ENCODE measurements at regions not wholly inside any gene's neighbourhood (a gene's known extent, or its start where the extent isn't known, plus 50 kb on each side); places are given as distances from the start of the nearest gene placed in this dataset.

GRCh38 chr7:55276572-55277295 lies 88.4 kb upstream of the LANCL2 start:
- Histone ChIP-seq H3K36me3 (ENCODE audit: control insufficient read depth, insufficient read depth, low read length) (no peaks in the 10 kb centered on the region), H3K9me3 (ENCODE audit: control insufficient read depth, insufficient read depth, low read length) (no peaks in the 10 kb centered on the region), H3K27me3 (ENCODE audit: control insufficient read depth, insufficient read depth, low read length) (no peaks in the 10 kb centered on the region), H3K4me1 (ENCODE audit: control insufficient read depth, insufficient read depth, low read length) (peaks cover 10% of the 10 kb centered on the region), H3K4me3 (ENCODE audit: low read depth, low read length) (no peak overlapping the region), H3K27ac (ENCODE audit: low read depth, low read length) (no peak overlapping the region)
- DNase-seq (ENCODE audit: low read depth in 4 of 6, low spot score in 6 of 6) = no peak
- WGBS (ENCODE audit: insufficient coverage) = 71% methylated on average over 6 of the region's 9 CpGs

- no peaks in the 10 kb centered on the region for H3K27me3 ChIP-seq (ENCODE audit: control insufficient read depth, insufficient read depth, low read length)
- no peaks in the 10 kb centered on the region for H3K9me3 ChIP-seq (ENCODE audit: control insufficient read depth, insufficient read depth, low read length)
- H3K4me3 ChIP-seq (ENCODE audit: low read depth, low read length) = no peak overlapping the region
- H3K36me3 ChIP-seq (ENCODE audit: control insufficient read depth, insufficient read depth, low read length) = no peaks in the 10 kb centered on the region
- no peak overlapping the region for H3K27ac ChIP-seq (ENCODE audit: low read depth, low read length)
- no peak for DNase-seq (ENCODE audit: low read depth in 4 of 6, low spot score in 6 of 6)
- peaks cover 10% of the 10 kb centered on the region for H3K4me1 ChIP-seq (ENCODE audit: control insufficient read depth, insufficient read depth, low read length)
- WGBS (ENCODE audit: insufficient coverage) = 80% methylated on average over 6 of the region's 6 CpGs
Measured at GRCh38 chr7:55277916-55278315, 87.2 kb upstream of the LANCL2 start.

DNA sequence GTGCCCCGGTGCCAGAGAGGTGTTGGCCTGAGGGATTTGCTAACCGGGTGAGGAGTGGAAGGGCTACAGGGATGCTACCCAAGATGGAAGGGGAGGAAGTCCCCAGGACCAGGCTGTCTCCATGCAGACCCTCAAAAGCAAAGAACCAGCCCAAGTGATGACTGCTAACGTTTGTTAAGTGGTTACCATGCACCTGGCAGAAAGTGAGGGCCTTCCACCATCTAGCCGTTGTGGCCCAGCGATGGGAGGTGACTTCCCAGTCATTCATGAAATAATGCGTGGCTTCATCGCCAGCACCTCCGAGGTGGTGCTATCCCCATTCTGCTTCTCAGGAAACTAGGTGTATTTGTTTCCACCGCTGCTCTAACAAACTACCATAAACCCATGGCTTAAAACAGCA lies 86.8 kb upstream of the LANCL2 start:
- H3K9me3 ChIP-seq (ENCODE audit: control insufficient read depth, insufficient read depth, low read length) = no peaks in the 10 kb centered on the region
- H3K36me3 ChIP-seq (ENCODE audit: control insufficient read depth, insufficient read depth, low read length) = no peaks in the 10 kb centered on the region
- H3K4me3 ChIP-seq (ENCODE audit: low read depth, low read length) = no peak overlapping the region
- H3K27ac ChIP-seq (ENCODE audit: low read depth, low read length) = no peak overlapping the region
- H3K27me3 ChIP-seq (ENCODE audit: control insufficient read depth, insufficient read depth, low read length) = no peaks in the 10 kb centered on the region
- DNase-seq (ENCODE audit: low read depth in 4 of 6, low spot score in 6 of 6) = no peak
- WGBS (ENCODE audit: insufficient coverage) = 91% methylated on average over 9 of the region's 9 CpGs
- peaks cover 10% of the 10 kb centered on the region for H3K4me1 ChIP-seq (ENCODE audit: control insufficient read depth, insufficient read depth, low read length)

GRCh38 chr7:55279080-55279845 lies 85.9 kb upstream of the LANCL2 start:
- Histone ChIP-seq H3K4me3 (ENCODE audit: low read depth, low read length) (no peak overlapping the region), H3K27me3 (ENCODE audit: control insufficient read depth, insufficient read depth, low read length) (no peaks in the 10 kb centered on the region), H3K9me3 (ENCODE audit: control insufficient read depth, insufficient read depth, low read length) (no peaks in the 10 kb centered on the region), H3K27ac (ENCODE audit: low read depth, low read length) (no peak overlapping the region), H3K4me1 (ENCODE audit: control insufficient read depth, insufficient read depth, low read length) (peaks cover 5% of the 10 kb centered on the region), H3K36me3 (ENCODE audit: control insufficient read depth, insufficient read depth, low read length) (no peaks in the 10 kb centered on the region)
- WGBS (ENCODE audit: insufficient coverage) = 85% methylated on average over 14 of the region's 14 CpGs
- no peak for DNase-seq (ENCODE audit: low read depth in 4 of 6, low spot score in 6 of 6)

GRCh38 chr7:55280031-55280454 lies 85.1 kb upstream of the LANCL2 start:
- H3K4me3 ChIP-seq (ENCODE audit: low read depth, low read length) = no peak overlapping the region
- H3K9me3 ChIP-seq (ENCODE audit: control insufficient read depth, insufficient read depth, low read length) = no peaks in the 10 kb centered on the region
- H3K27me3 ChIP-seq (ENCODE audit: control insufficient read depth, insufficient read depth, low read length) = no peaks in the 10 kb centered on the region
- no peaks in the 10 kb centered on the region for H3K36me3 ChIP-seq (ENCODE audit: control insufficient read depth, insufficient read depth, low read length)
- WGBS (ENCODE audit: insufficient coverage) = no CpG with 5 or more reads among the region's 3 CpGs
- H3K4me1 ChIP-seq (ENCODE audit: control insufficient read depth, insufficient read depth, low read length) = peaks cover 5% of the 10 kb centered on the region
- DNase-seq (ENCODE audit: low read depth in 4 of 6, low spot score in 6 of 6) = peak; percentile 58 to 95 (median 64)
- no peak overlapping the region for H3K27ac ChIP-seq (ENCODE audit: low read depth, low read length)

DNA sequence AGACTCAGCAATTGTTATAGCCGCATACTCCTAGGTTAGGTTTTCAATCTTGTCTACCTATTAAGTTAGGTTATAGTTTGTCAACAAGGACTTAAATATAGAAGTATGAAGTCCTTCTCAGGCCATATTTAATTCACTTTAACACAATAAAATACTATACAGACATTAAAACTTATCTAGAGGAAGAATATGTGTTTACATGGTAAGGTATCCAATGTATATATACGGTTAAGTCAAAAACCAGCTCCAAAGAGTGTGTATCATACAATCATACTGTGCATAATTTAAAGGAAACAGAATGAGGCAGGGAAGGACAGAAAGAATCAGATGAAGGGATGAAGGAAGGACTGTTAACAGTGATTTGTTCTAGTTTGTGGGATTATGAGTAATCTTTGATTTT lies 79.5 kb upstream of the LANCL2 start:
- no peaks in the 10 kb centered on the region for H3K4me1 ChIP-seq (ENCODE audit: control insufficient read depth, insufficient read depth, low read length)
- no peaks in the 10 kb centered on the region for H3K36me3 ChIP-seq (ENCODE audit: control insufficient read depth, insufficient read depth, low read length)
- H3K9me3 ChIP-seq (ENCODE audit: control insufficient read depth, insufficient read depth, low read length) = peaks cover 1% of the 10 kb centered on the region
- no peak overlapping the region for H3K4me3 ChIP-seq (ENCODE audit: low read depth, low read length)
- no peak for DNase-seq (ENCODE audit: low read depth in 4 of 6, low spot score in 6 of 6)
- no CpG with 5 or more reads among the region's 2 CpGs for WGBS (ENCODE audit: insufficient coverage)
- H3K27me3 ChIP-seq (ENCODE audit: control insufficient read depth, insufficient read depth, low read length) = no peaks in the 10 kb centered on the region
- H3K27ac ChIP-seq (ENCODE audit: low read depth, low read length) = no peak overlapping the region

- peaks cover 1% of the 10 kb centered on the region for H3K9me3 ChIP-seq (ENCODE audit: control insufficient read depth, insufficient read depth, low read length)
- no peak for DNase-seq (ENCODE audit: low read depth in 4 of 6, low spot score in 6 of 6)
- H3K4me1 ChIP-seq (ENCODE audit: control insufficient read depth, insufficient read depth, low read length) = no peaks in the 10 kb centered on the region
- H3K27me3 ChIP-seq (ENCODE audit: control insufficient read depth, insufficient read depth, low read length) = no peaks in the 10 kb centered on the region
- no peak overlapping the region for H3K4me3 ChIP-seq (ENCODE audit: low read depth, low read length)
- 67% methylated on average over 2 of the region's 3 CpGs for WGBS (ENCODE audit: insufficient coverage)
- H3K27ac ChIP-seq (ENCODE audit: low read depth, low read length) = no peak overlapping the region
- H3K36me3 ChIP-seq (ENCODE audit: control insufficient read depth, insufficient read depth, low read length) = no peaks in the 10 kb centered on the region
Measured at GRCh38 chr7:55286666-55287065, 78.5 kb upstream of the LANCL2 start.

DNA sequence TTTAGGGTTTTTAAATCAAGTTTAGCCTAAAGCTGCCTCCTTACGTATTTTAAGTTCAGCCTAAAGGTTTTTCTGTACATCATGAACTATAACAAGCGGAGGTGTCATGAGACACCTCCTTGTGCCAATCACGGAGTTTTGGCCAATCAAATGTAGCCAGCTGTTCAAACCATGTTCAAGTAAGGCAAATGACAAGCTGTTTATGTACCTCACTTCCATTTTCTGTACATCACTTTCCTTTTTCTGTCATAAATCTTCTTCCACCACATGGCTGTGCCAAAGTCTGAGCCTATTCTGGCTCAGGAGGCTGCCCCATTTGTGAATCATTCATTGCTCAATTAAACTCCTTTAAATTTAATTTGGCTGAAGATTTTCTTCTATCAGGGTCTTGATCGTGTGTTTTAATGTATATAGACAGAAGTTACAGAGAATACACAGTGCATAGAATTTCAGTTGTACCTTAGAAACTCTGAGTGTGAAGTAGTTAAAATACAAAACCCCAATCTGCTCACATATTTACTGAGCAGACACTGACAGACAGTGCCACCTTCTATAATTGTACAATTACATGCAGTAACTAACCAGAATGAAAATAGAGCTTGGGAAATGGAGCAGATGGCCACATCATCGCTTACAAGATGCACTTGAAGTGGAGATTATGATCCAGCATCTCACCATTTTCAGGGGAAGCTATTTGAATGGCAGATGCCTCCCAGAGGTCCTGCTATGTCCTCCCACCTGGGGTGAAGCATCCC lies 76.9 kb upstream of the LANCL2 start:
- H3K4me1 ChIP-seq (ENCODE audit: control insufficient read depth, insufficient read depth, low read length) = no peaks in the 10 kb centered on the region
- H3K27ac ChIP-seq (ENCODE audit: low read depth, low read length) = no peak overlapping the region
- no peaks in the 10 kb centered on the region for H3K27me3 ChIP-seq (ENCODE audit: control insufficient read depth, insufficient read depth, low read length)
- H3K36me3 ChIP-seq (ENCODE audit: control insufficient read depth, insufficient read depth, low read length) = no peaks in the 10 kb centered on the region
- 90% methylated on average over 3 of the region's 5 CpGs for WGBS (ENCODE audit: insufficient coverage)
- H3K9me3 ChIP-seq (ENCODE audit: control insufficient read depth, insufficient read depth, low read length) = peaks cover 1% of the 10 kb centered on the region
- no peak overlapping the region for H3K4me3 ChIP-seq (ENCODE audit: low read depth, low read length)
- peak in 2 of 6 donors; percentile 55 to 81 for DNase-seq (ENCODE audit: low read depth in 4 of 6, low spot score in 6 of 6)

GRCh38 chr7:55296070-55296469 lies 69.1 kb upstream of the LANCL2 start:
- Histone ChIP-seq H3K27me3 (ENCODE audit: control insufficient read depth, insufficient read depth, low read length) (no peaks in the 10 kb centered on the region), H3K9me3 (ENCODE audit: control insufficient read depth, insufficient read depth, low read length) (no peaks in the 10 kb centered on the region), H3K36me3 (ENCODE audit: control insufficient read depth, insufficient read depth, low read length) (no peaks in the 10 kb centered on the region), H3K4me1 (ENCODE audit: control insufficient read depth, insufficient read depth, low read length) (no peaks in the 10 kb centered on the region), H3K27ac (ENCODE audit: low read depth, low read length) (no peak overlapping the region), H3K4me3 (ENCODE audit: low read depth, low read length) (no peak overlapping the region)
- no peak for DNase-seq (ENCODE audit: low read depth in 4 of 6, low spot score in 6 of 6)
- 94% methylated on average over 4 of the region's 6 CpGs for WGBS (ENCODE audit: insufficient coverage)

Measured in spinal cord (tissue), 9 donors.